Central memory CD4-positive, alpha-beta T cell (primary cell): ENCODE measurements at regions not wholly inside any gene's neighbourhood (a gene's known extent, or its start where the extent isn't known, plus 50 kb on each side); places are given as distances from the start of the nearest gene placed in this dataset.
"Not testable (repeated sequence)": the region's sequence is repeated elsewhere in the genome, so short reads cannot be mapped to it uniquely, and the experiment has no call there.

Experiments used
- DNase-seq: peaks from one replicate; pipeline ENCODE4 v3.0.0; 2022

DNA sequence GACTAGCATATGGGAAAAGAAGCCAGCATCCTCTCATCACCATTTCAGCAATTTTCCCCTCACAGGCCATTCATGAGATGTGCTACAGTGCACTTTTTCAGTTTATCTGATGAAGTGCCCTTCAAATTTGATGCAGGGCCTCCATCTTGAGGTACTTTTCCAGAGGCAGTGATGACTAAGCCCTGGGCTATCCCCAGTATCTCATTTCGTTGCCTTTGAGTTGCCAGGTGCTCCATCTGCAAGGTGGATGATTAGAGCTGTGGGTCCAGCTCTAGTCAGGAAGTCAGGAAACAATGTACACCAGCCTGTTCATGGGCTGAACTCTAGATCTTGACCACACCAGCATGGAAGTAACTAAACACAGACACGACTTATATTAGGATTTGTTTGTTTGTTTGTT lies 425.2 kb downstream of the METTL4 start:
- no peak for DNase-seq

DNA sequence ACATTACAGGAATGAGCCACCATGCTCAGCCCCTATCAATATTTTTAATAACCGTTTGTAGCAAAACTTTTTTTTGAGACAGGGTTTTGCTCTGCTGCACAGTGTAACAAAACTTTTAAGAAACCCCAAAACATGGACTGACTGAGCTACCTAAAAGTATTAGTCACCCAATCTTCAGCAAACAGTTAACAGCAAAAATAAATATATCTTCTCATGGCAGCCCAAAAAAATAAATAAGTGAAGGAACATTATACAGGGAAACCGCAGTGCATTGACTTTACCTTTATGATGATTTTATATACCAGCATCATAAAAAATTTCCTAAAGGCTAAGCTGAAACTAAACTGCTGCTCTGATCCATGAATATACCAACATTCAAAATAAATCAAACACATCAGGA lies 424.6 kb downstream of the METTL4 start:
- DNase-seq, result no peak

DNA sequence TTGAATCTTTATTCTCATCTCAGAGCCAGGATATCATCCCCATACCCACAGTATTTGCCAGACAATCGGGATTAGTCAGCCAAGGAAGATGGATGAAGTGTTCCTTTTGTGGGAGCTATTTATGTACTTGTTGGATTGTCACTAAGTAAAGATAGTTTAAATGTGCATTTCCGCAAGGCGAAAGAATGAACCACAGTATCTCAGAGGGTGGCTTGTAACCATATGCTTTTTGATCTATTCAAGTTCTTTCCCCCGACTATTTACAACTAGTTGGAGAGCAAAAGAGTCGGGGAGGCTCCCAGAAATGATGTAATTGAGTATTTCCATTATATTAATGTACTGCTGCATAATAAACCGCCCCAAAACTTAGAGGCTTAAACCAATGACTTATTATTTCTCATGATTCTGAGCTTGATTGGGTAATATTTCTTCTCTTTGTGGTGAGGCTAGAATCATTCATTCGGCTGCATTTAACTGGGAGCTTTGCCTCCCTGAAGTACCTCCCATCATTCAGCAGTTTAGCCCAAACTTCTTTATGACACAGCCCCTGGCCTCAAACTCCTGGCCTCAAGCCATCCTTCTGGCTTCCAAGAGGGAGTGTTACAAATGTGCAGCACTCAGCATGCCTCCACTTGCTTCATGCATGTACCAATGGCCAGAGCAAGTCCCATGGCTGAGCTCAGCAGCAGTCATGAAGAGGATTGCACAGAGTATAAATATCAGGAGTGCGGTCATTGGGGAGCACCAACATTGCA lies 423.7 kb downstream of the METTL4 start:
- DNase-seq, result no peak

DNA sequence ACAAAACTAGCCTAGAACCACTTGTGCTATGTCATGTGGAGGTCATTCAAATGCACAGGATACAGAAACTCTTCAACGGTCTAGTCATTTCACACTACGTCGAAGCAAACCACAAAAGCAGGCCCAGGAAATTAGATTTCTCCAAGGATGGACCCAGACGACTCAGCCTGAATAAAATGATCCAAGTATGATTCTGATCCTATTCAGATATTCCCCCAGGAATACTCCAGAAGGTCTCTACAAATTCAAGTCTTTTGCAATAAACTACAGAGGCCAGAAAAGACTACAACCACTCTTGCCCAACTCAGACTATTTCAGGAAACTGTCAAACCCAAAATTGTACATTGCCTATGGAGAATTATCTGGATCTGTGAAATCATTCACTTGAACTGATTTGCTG lies 422.5 kb downstream of the METTL4 start:
- DNase-seq, result no peak

DNA sequence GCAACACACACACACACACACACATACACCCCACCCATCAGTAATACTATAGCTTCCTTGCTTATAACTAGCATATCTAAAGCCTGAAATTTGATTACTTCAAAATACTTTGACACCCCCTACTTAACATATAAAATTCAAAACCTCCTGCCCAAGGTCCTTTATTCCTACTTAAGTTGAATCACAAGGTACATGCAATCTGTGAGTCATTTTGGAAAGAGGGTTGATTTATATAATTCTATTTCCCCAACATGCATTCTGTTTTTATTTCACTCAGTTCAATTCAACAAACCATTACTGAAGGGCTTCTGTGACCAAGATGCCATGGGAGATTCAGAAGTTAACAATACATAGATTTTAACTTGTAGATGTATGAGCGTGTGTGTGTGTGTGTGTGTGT lies 420.7 kb downstream of the METTL4 start:
- no peak for DNase-seq

DNA sequence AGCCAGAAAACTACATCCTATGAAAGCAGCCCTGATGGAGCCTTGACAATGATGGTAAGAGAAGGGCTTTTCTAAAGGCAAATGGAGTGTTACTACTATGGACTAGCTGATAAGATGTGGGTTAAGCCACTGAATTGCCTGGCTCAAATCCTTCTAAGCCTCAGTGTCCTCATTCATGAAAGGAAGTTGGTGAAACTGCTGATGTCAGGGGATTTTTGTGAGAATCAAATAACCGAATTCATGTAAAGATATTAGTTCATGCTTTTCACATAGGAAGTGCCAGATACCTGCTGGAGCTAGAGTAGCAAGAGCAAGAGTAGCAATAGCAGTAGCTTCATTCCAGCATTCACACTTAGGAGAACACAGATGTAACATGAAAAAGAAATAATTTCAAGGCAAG lies 417.0 kb downstream of the METTL4 start:
- DNase-seq, result no peak

DNA sequence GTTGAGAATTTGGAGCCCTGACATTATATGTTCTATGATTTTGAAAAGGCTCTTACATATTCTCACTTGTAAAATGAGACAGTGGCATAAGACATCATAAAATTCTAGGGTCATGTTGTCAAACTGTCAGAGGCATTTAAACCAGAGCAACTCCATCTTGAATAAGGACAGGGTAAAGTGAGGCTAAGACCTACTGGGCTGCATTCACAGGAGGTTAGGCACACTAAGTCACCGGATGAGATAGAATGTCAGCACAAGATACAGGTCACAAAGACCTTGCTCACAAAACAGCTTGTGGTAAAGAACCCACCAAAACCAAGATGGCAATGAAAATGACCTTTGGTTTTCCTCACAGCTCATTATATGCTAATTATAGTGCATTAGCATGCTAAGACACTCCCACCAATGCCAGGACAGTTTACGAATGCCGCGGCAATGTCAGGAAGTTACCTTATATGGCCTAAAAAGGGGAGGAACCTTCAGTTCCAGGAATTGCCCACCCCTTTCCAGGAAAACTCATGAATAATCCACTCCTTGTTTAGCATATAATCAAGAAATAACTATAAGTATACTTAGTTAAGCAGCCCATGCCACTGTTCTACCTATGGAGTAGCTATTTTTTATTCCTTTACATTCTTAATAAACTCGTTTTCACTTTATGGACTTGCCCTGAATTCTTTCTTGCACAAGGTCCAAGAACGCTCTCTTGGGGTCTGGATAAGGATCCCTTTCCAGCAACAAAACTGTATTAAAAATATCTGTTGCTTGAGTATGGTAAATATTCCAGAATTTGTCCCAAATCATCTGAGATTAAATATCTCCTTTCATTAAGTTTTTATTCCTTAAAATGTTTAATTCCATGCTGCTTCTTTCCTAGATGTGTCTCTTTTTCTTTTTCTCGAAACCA lies 406.4 kb downstream of the METTL4 start:
- no peak for DNase-seq

DNA sequence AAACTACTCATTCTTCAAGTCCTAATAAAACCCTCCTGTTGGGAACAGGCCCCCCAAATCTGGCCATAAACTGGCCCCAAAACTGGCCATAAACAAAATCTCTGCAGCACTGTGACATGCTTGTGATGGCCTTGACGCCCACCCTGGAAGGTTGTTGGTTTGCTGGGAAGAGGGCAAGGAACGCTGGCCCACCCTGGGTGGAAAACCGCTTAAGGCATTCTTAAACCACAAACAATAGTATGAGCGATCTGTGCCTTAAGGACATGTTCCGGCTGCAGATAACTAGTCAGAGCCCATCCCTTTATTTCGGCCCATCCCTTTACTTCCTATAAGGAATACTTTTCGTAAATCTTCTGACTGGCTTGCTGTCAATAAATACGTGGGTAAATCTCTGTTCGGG lies 404.4 kb downstream of the METTL4 start:
- DNase-seq, result not testable (repeated sequence)

DNA sequence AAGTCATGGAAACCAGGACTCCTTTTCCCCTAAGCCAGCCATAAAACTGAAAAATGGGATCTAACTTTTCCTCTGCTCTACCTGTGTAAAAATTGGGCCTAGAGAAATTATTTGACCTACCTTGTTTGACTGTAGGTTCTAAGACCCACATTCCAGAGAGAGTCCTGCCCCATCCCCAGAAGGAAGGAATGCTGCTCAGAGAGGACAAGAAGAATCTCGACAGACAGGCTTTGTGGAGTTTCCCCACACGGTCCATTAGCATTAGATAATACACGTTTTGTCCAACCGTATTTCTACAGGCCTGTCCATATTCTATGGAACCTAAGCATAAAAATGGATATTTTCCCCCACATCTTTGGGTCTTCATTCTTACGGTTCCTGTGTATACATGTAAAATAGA lies 403.3 kb downstream of the METTL4 start:
- DNase-seq, result no peak

DNA sequence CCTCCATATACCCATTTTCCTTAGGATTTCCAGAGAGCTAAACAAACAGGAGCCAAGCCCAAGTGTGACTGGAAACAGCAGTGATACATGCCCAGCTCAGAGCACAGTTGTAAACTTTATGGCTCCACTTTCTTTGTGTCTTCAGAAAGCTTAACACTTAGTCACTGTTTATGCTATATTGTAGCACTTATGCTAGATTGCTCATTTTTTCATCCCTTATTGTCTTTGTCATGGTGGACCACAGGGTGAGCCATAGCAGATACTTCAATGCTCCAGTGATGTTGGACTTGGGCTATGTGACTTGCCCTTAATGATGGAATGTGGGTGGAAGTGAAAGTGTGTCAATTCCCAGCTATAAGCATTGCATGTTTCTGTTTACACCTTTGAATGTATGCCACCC lies 401.6 kb downstream of the METTL4 start:
- DNase-seq, result no peak

DNA sequence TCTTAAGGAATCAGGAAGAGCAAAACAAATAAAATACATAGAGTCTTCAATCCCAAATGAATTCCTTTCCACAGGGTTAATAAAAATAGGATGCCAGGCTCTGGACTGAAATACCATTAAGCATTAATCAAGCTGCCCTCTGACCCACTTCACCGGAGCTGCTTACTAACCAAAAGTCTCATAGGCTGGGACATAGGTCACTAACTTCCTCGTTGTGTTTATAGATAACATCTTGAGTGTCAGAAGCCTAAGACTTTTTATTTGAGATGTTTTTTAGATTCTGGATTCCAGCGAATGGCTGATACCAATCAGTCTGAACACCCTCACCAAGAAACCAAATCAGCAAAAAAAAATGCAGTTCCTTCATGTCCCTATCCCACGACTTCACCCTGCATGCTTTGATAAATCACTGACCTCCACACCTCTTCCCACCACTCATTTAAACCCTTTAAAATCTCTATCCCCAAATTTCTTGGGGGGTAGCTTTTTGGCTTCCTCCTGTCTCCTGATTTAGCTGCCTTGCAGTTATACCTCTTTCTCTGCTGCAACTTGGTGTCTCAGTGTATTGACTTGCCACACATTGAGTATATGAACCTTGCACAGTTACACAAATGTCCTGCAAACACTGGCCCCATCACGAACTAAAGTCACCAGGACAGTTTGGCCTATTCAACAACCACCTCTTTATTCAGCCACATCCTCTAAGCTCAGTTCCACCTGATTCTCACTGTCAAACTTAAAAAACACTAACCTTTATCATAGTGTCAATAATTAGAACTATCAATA lies 399.3 kb downstream of the METTL4 start:
- no peak for DNase-seq

DNA sequence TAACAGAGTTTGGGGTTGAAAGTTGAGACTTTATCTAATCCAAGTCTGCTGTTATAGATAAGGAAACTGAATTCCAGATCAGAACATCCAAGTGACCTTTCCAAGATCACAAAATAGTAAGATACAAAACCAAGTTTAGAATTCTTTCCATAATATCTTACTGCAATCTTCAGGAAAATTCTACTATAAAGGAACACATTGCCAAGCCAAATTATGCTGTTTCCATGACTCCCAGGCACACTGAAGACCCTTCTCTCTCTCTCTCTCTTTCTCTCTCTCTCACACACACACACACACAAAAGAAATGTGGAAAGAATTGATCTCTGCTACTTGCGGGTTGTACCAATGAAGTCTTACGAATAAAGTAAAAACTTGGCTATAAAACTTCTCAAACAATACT lies 398.4 kb downstream of the METTL4 start:
- DNase-seq, result no peak

DNA sequence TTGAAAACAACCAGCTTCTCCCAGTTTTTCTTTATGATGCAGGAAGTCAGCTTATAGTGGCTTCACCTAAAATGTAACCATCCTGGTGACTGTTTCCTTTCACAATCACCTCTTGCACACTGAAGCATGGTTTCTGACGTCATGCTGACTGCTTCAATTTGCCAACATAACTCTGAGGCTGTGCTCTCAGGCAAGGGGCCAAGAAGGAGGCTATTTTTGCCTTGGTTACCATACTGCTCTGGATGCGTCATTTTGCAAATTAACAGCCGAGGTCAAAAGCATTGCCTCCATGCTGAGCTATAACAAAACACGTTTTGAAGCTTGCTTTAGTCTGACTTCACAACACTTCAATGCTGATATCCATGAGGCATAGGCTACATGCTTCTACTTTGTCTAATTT lies 397.8 kb downstream of the METTL4 start:
- DNase-seq, result no peak

DNA sequence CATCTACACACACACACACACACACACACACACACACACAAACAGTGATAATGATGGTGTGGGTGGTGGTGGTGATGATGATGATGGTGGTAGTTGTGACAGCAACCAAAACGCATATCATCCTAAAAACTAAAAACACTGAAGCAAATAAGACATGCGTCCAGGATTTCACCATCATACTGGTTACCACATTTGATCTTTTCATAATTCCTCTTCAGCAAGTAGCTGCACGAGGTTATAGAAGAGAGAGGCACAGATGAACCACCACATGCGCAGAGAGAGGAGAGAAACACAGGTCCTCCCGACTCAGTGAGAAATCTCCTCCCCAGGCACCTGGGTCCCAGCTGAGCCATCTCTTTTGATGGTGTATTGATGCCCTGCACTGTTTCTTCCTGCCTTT lies 393.3 kb downstream of the METTL4 start:
- DNase-seq, result no peak

DNA sequence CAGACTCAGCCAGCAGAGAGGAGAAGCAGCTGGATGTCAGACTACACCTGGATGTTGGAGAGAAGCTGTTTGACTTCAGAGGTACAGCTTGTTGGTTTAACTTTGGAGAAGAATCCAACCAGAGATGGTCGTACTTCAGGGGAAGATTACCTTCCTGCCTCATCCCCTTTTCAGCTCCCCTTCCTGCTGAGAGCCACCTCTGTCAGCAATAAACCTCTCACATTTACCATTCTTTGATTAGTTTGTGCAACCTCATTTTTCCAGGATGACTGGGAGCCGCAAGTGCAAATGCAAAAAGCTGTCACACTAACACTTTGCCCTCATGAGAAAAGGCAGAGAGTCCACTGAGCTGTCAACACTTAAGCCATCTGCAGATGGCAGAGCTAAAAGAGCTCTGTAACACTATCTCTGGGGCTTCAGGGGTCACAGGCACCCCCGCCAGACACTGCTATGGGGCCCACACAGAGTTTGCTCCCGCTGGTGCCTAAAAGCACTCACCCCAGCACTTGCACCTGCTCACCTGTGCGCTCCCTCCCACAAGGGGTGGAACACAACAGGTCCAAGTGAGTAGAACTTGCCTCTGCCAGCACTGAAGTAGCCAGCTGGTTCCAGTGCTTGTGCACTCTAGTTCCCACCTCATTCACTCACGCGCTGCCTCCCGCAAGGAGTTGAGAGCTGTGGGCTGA lies 391.7 kb downstream of the METTL4 start:
- no peak for DNase-seq

DNA sequence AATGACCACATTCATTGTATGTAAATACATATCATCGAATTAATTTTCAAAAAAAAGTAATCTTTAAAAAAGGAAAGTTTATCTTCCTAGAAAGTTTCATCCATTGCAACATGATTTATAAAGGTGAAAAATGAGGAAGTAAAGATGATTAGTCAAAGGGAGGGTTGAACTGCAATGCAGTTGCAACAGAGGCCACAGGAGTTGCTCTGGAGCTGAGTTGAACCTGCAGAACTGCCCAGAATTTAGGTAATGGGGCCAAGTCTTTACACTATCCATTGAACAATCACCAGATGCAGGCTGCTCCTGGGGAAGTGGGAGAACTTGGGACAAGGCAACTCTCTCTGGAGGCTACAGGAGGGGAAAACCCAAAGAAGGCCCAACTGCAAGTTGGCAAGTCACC lies 390.7 kb downstream of the METTL4 start:
- DNase-seq, result no peak

DNA sequence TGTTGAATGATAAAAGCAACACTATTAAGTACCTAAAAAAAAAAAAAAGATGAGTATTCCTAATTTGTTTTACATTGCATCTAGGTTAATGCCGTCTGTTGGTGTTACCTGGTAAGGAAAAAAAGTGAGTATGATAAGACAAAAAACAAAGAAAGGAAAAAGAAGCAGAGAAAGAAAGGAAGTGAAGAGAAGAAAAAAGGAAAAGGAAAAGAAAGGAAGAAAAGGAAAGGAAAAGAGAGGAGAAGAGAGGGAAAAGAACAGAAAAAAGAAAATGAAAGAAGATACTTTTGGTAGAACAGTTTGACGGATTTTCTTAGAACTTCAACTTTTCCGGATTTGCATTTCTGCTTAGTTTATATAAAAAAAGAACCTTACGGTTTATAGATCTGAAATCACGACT lies 387.9 kb downstream of the METTL4 start:
- no peak for DNase-seq

DNA sequence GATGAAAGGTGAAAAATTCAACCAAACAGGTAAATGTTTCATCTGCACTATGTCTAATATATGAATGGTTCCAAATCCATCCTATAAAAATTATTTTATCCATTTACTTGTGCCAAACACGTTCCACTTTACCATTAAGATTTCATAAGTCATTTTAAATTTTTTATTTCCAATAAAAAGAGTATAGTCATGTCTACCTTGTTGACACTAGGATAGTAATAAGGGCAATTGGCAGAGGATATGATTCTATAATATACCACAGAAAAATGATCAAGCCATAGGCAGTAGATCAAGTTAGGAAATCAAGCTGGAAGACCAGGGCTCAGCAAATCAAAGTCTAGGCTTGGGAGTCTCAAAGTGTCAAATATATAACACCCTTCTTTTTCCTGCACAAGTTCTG lies 384.3 kb downstream of the METTL4 start:
- DNase-seq, result no peak

DNA sequence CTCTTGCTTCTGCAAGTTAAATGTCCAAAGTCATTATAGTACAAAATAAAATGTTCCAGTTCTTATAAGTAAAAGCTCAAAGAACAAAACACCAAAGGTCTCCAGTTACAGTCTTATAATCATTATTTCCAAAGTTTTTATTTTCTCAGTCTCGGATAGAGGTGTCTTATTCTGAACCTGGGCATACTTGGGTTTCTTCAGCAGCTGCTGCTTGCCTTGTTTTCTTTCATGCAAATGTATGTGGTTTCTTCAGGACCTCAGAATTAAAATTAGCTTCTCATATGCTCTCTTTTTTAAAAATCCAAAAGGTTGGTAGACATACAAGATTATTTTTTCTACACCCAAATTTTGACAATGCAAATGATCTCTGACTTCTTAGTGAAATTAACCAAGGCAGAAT lies 383.0 kb downstream of the METTL4 start:
- DNase-seq, result no peak

DNA sequence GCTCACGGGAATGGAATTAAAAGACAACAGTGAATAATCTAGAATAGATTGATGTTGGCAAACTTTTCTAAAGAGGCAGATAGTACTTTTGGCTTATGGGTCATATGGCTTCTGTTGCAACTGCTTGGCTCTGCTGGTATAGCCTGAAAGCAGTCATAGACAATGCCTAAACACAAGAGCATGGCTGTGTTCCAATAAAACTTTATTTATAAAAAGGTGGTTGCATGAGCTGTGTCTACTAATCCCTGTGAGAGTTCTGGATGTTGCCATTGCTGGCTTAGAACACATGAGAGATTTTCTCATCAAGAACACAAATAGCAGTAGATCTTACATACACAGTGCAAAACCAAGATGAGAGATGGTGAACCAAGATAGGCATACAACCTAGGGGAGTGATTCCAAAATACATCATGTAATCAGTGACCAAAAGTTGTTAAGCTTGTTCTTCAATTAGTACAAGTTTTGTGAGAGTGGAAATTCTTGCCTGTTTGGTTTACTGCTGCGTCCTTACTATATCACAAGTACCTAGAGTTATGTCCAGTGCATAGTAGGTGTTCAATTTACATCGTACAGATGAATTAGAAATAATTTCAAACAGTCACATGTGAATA lies 380.0 kb downstream of the METTL4 start:
- no peak for DNase-seq

DNA sequence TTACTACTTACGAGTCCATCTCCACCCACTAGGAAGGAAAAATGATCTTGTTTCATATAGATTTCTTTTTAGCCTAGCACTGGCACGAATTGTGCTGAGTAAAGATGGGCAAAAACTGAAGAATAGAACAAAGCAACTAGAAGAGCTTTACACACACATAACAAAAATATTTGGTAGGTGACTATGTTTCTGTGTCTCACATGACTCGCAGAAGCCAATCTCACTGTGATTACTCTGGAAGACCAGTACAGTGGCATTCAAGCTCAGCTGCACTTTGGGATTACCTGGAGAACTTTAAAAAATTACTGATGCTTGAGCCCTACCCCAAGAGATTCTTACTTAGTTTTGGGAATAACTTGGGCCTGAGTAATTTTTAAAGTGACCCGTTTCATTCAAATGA lies 378.7 kb downstream of the METTL4 start:
- no peak for DNase-seq

DNA sequence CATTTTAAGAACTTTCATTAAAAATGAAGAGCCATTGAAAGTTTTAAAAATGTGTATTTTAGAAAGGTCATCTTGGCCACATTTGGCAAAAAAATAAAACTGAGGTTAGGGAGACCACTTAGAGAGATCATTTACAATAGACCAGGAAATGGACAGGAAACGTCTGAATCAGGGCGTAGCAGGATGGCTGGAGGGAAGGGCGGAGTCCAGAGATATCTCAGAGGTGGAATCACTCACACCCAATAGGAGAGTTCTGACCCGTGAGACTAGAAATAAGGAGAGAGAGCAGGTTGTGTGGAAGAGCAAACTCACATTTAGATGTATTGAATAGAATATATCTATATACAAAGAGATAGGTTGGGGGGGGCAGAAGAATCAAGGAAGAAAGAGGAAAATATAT lies 373.4 kb downstream of the METTL4 start:
- DNase-seq, result no peak
